ENCODE measurements at regions not wholly inside any gene's neighbourhood (a gene's known extent, or its start where the extent isn't known, plus 50 kb on each side); places are given as distances from the start of the nearest gene placed in this dataset.

- no peak overlapping the region for H3K27ac ChIP-seq (ENCODE audit: extremely low read depth, low read depth, low read length)
- H3K9me3 ChIP-seq (ENCODE audit: control insufficient read depth, insufficient read depth, low read depth, low read length), result no peaks in the 10 kb centered on the region
- no peak overlapping the region for H3K4me3 ChIP-seq (ENCODE audit: low read depth, low read length)
- no peak for TF ChIP-seq ZNF239 (tag by site-specific recombination; IDR thresholded peaks at IDR 0.05)
- TF ChIP-seq, protein P1, sequence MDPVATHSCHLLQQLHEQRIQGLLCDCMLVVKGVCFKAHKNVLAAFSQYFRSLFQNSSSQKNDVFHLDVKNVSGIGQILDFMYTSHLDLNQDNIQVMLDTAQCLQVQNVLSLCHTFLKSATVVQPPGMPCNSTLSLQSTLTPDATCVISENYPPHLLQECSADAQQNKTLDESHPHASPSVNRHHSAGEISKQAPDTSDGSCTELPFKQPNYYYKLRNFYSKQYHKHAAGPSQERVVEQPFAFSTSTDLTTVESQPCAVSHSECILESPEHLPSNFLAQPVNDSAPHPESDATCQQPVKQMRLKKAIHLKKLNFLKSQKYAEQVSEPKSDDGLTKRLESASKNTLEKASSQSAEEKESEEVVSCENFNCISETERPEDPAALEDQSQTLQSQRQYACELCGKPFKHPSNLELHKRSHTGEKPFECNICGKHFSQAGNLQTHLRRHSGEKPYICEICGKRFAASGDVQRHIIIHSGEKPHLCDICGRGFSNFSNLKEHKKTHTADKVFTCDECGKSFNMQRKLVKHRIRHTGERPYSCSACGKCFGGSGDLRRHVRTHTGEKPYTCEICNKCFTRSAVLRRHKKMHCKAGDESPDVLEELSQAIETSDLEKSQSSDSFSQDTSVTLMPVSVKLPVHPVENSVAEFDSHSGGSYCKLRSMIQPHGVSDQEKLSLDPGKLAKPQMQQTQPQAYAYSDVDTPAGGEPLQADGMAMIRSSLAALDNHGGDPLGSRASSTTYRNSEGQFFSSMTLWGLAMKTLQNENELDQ (tag by site-specific recombination; IDR thresholded peaks at IDR 0.05; ENCODE audit: low read depth), result no peak
- TF ChIP-seq ZBTB1 (tag by site-specific recombination; IDR thresholded peaks at IDR 0.05), result no peak
- TF ChIP-seq ZNF155 (tag by site-specific recombination; IDR thresholded peaks at IDR 0.05), result no peak
- TF ChIP-seq, protein P2, sequence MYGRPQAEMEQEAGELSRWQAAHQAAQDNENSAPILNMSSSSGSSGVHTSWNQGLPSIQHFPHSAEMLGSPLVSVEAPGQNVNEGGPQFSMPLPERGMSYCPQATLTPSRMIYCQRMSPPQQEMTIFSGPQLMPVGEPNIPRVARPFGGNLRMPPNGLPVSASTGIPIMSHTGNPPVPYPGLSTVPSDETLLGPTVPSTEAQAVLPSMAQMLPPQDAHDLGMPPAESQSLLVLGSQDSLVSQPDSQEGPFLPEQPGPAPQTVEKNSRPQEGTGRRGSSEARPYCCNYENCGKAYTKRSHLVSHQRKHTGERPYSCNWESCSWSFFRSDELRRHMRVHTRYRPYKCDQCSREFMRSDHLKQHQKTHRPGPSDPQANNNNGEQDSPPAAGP (tag by site-specific recombination; IDR thresholded peaks at IDR 0.05), result no peak
- TF ChIP-seq OSR2 (tag by site-specific recombination; IDR thresholded peaks at IDR 0.05), result no peak
- no peak for TF ChIP-seq ZNF174 (tag by site-specific recombination; IDR thresholded peaks at IDR 0.05)
- no peak for TF ChIP-seq ZNF623 (tag by site-specific recombination; IDR thresholded peaks at IDR 0.05)
- TF ChIP-seq, protein P3, sequence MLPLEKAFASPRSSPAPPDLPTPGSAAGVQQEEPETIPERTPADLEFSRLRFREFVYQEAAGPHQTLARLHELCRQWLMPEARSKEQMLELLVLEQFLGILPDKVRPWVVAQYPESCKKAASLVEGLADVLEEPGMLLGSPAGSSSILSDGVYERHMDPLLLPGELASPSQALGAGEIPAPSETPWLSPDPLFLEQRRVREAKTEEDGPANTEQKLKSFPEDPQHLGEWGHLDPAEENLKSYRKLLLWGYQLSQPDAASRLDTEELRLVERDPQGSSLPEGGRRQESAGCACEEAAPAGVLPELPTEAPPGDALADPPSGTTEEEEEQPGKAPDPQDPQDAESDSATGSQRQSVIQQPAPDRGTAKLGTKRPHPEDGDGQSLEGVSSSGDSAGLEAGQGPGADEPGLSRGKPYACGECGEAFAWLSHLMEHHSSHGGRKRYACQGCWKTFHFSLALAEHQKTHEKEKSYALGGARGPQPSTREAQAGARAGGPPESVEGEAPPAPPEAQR (tag by site-specific recombination; IDR thresholded peaks at IDR 0.05), result no peak
- TF ChIP-seq KLF8 (tag by site-specific recombination; IDR thresholded peaks at IDR 0.05), result no peak
- TF ChIP-seq ZNF792 (tag by site-specific recombination; IDR thresholded peaks at IDR 0.05), result no peak
- no peak for TF ChIP-seq ZNF76 (tag by site-specific recombination; IDR thresholded peaks at IDR 0.05; ENCODE audit: borderline replicate concordance, low read depth)
- TF ChIP-seq ZNF558 (tag by site-specific recombination; IDR thresholded peaks at IDR 0.05), result no peak
- H3K4me1 ChIP-seq (ENCODE audit: control insufficient read depth, insufficient read depth, low read length), result no peaks in the 10 kb centered on the region
- ChIA-PET POLR2A (no interaction called here), CTCF (no interaction called here)
- H3K36me3 ChIP-seq (ENCODE audit: control insufficient read depth in 2 of 2, insufficient read depth in 1 of 2, low read length in 2 of 2), result no peaks in the 10 kb centered on the region
Observed at GRCh38 chr13:81388400-81388799, 1047.5 kb upstream of the SPRY2 start.

- TF ChIP-seq ZBTB20 (tag by site-specific recombination; IDR thresholded peaks at IDR 0.05), result no peak
- no peak for TF ChIP-seq TCF7L2 (IDR thresholded peaks at IDR 0.05; ENCODE audit: borderline replicate concordance, low read depth, low read length)
- no peak for TF ChIP-seq ZNF747 (tag by site-specific recombination; IDR thresholded peaks at IDR 0.05)
- TF ChIP-seq ZBTB21 (tag by site-specific recombination; IDR thresholded peaks at IDR 0.05), result no peak
- TF ChIP-seq ZNF404 (tag by site-specific recombination; IDR thresholded peaks at IDR 0.05), result no peak
- TF ChIP-seq GLI2 (tag by site-specific recombination; IDR thresholded peaks at IDR 0.05; ENCODE audit: borderline replicate concordance, low read depth), result no peak
- no peak for TF ChIP-seq ZNF639 (tag by site-specific recombination; IDR thresholded peaks at IDR 0.05)
- Histone ChIP-seq H3K9me3 (ENCODE audit: control insufficient read depth, insufficient read depth, low read depth, low read length) (no peaks in the 10 kb centered on the region), H3K4me1 (ENCODE audit: control insufficient read depth, insufficient read depth, low read length) (no peaks in the 10 kb centered on the region), H3K27ac (ENCODE audit: extremely low read depth, low read depth, low read length) (no peak overlapping the region), H3K4me3 (ENCODE audit: low read depth, low read length) (no peak overlapping the region), H3K36me3 (ENCODE audit: control insufficient read depth in 2 of 2, insufficient read depth in 1 of 2, low read length in 2 of 2) (no peaks in the 10 kb centered on the region)
- ChIA-PET CTCF (no interaction called here), POLR2A (no interaction called here)
Observed at GRCh38 chr13:81383444-81383843, 1042.5 kb upstream of the SPRY2 start.
